ENCODE measurements at regions not wholly inside any gene's neighbourhood (a gene's known extent, or its start where the extent isn't known, plus 50 kb on each side); places are given as distances from the start of the nearest gene placed in this dataset.
"Not testable (repeated sequence)": the region's sequence is repeated elsewhere in the genome, so short reads cannot be mapped to it uniquely, and the experiment has no call there.

GRCh38 chr11:81190546-81190945, 1543.1 kb downstream of the FAM181B start:
- DNase-seq (ENCODE audit: low read depth) = no peak

- DNase-seq (ENCODE audit: low read depth) = not testable (repeated sequence)
Observed at GRCh38 chr11:81187033-81187432, 1546.6 kb downstream of the FAM181B start.

- no peak for DNase-seq (ENCODE audit: low read depth)
Observed at GRCh38 chr11:81174646-81175330, 1558.9 kb downstream of the FAM181B start.

GRCh38 chr11:81165164-81165563, 1568.5 kb downstream of the FAM181B start:
- no peak for DNase-seq (ENCODE audit: low read depth)

- no peak for DNase-seq (ENCODE audit: low read depth)
Observed at GRCh38 chr11:81159900-81160299, 1573.8 kb downstream of the FAM181B start.

- no peak for DNase-seq (ENCODE audit: low read depth)
Observed at GRCh38 chr11:81135570-81135969, 1598.1 kb downstream of the FAM181B start.

- DNase-seq (ENCODE audit: low read depth) = no peak
Observed at GRCh38 chr11:81129618-81130017, 1604.0 kb downstream of the FAM181B start.

- DNase-seq (ENCODE audit: low read depth) = no peak
Observed at GRCh38 chr11:81112718-81113117, 1620.9 kb downstream of the FAM181B start.

GRCh38 chr11:81104051-81104450, 1629.6 kb downstream of the FAM181B start:
- no peak for DNase-seq (ENCODE audit: low read depth)

- no peak for DNase-seq (ENCODE audit: low read depth)
Observed at GRCh38 chr11:81098471-81098870, 1635.2 kb downstream of the FAM181B start.

- DNase-seq (ENCODE audit: low read depth) = no peak
Observed at GRCh38 chr11:81092522-81092921, 1641.1 kb downstream of the FAM181B start.

- DNase-seq (ENCODE audit: low read depth) = no peak
Observed at GRCh38 chr11:81089242-81089641, 1644.4 kb downstream of the FAM181B start.

GRCh38 chr11:81080476-81080875, 1639.6 kb upstream of the TENM4 start:
- DNase-seq (ENCODE audit: low read depth) = no peak

GRCh38 chr11:81072273-81072672, 1631.4 kb upstream of the TENM4 start:
- DNase-seq (ENCODE audit: low read depth) = no peak

GRCh38 chr11:81071606-81072005, 1630.8 kb upstream of the TENM4 start:
- no peak for DNase-seq (ENCODE audit: low read depth)

- DNase-seq (ENCODE audit: low read depth) = no peak
Observed at GRCh38 chr11:81070948-81071347, 1630.1 kb upstream of the TENM4 start.

GRCh38 chr11:81059356-81059755, 1618.5 kb upstream of the TENM4 start:
- DNase-seq (ENCODE audit: low read depth) = no peak

GRCh38 chr11:81052344-81053158, 1611.7 kb upstream of the TENM4 start:
- no peak for DNase-seq (ENCODE audit: low read depth)

GRCh38 chr11:81039916-81040524, 1599.2 kb upstream of the TENM4 start:
- DNase-seq (ENCODE audit: low read depth) = no peak

- DNase-seq (ENCODE audit: low read depth) = no peak
Observed at GRCh38 chr11:81036168-81036870, 1595.5 kb upstream of the TENM4 start.

- DNase-seq (ENCODE audit: low read depth) = no peak
Observed at GRCh38 chr11:81033779-81034540, 1593.1 kb upstream of the TENM4 start.

- no peak for DNase-seq (ENCODE audit: low read depth)
Observed at GRCh38 chr11:81032906-81033305, 1592.1 kb upstream of the TENM4 start.
